Activated naive CD8-positive, alpha-beta T cell treated with anti-CD3 and anti-CD28 coated beads, Interleukin-2, amount 50 U/mL, for 16 hours (primary cell): ENCODE measurements at regions not wholly inside any gene's neighbourhood (a gene's known extent, or its start where the extent isn't known, plus 50 kb on each side); places are given as distances from the start of the nearest gene placed in this dataset.

ENCODE experiments used
- DNase-seq: peaks from one replicate; pipeline ENCODE4 v3.0.0-alpha.2; 2020; ENCODE audit warnings: low read depth, low spot score

DNA sequence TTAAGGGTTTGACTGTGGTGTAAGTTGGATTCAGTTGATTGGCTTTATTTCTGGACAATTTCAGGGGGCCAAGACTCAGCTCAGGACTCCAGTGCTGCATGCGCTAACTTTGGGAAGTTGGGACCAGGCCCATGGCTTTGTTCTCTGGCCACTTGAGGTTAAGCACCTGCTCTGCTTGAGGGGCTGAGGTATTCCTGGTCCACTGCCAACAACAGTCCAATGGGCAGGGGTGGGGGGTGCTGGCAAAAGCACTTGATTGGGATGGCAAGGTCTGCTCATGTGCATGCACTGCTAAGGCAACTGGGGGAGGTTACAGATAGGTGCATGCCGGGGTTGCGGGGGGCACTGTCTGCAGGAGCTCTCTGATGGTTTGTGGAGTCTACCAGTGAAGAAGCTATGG is 52.6 kb upstream of the ASB17 start:
- DNase-seq, result no peak

DNA sequence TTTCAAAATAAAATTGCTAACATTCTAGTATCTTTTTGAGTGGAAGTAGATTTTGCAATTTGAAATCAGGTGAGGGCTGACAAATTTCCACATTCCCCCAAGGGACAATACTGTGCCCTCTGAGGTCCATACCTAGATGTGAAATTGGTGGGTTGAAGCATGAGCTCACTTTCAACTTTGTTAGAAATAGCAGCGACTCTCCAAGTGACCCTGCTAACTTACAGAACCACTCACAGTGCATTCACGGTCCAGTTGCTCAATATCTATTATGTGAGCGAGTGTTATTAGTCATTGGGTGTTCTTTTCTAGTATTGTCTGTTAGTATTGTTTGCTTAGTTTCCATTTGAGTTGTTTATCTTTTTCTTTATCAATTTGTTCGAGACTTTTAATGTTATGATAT is 53.6 kb upstream of the ASB17 start:
- DNase-seq, result no peak

DNA sequence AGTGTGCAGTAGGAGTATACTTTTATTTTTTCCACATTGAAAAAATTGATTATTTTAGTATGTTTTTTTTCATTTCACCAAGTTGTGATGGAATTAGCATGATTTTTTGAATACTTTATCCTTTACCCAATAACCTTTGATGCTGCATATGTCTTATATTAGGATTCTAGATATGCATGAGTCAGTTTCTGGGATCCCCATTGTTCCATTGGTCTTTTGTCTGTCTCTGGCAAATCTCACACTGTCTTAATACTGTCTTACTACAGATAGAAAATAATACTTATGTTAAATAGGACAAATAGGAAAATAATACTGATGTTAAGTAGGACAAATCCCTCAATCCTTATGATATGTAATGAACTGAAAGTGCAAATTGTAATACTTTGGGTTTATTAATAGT is 54.3 kb upstream of the ASB17 start:
- DNase-seq, result no peak

DNA sequence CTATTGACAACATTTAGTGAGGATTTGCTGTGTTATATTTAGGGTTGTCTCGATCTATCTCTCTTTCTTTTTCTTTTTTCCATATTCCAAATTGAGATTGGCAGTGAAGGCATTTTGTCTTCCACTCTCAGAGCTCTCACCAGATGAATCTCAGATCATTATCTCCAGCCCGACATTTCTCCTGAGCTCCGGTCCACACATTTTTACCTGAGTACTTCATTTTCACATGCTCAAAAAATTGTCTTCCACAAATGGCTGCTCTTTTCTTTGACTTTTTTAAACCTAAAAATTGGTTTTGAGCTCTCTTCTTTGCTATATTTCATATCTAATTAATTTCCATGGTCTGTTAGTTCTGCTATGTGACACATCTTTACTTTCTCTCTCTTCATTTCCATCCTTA is 56.9 kb upstream of the ASB17 start:
- no peak for DNase-seq

DNA sequence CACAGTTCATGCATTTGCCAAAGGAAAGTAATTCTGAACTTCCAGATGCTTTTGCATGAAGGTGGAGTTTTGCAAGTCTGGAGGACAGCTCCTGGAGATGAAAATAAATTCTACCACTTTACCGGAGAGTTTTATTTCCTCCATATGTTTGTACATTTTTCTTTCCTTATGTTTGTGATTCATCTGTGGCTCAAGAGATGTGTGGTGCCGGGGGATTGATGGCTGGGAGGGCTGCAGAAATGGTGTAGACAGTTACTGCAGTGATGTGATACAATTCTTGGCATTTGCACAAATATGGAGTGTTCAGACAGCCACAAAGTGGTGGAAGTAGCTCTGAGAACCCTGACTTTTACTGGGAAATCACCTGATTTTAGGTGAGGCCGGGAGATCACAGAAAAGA is 58.5 kb upstream of the ASB17 start:
- DNase-seq, result no peak

DNA sequence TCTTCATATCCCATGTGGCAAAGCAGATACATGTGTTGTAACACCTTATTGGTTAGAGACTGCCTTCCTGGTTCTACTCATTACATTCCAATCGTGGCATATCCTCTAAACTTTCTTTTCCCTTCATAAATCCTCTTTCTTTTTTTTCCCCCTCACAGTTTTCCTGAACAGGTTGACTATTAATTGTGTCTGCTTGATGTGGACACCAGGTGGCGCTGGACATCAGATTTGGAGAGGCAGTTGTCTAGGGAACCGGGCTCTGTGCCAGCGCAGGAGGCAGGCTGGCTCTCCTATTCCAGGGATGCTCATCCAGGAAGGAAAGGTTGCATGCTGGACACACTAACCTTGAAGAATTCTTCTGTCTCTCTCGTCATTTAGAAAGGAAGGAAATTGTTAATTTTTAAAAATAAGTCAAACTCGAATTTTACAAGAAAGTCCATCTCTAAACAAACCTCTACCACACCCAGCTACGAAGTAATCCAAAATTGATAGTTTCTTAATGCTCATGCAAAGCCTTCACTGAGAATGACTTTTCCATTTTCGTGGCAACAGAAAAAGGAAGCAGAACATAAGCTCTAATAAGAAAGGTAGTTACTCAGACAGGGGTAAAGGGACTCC is 59.4 kb upstream of the ASB17 start:
- DNase-seq, result peak; percentile 38

DNA sequence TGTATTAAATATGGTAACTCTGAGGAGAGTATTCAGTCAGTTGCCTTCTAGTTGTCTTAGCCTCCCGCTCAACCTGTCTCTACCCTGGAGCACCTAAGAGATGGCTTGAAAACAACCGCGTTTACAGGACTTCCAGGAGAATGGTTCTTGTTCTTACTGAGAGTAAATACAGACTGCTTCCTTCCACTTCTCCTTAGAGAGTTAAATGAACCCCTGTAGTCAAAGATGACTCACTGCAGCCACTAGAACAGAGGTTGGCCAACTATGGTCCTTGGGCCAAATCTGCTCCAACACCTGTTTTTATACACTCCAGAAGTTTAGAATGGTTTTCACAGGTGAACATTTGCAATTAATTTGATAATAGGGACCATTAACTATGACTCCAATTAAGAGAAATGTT is 60.1 kb upstream of the ASB17 start:
- no peak for DNase-seq

DNA sequence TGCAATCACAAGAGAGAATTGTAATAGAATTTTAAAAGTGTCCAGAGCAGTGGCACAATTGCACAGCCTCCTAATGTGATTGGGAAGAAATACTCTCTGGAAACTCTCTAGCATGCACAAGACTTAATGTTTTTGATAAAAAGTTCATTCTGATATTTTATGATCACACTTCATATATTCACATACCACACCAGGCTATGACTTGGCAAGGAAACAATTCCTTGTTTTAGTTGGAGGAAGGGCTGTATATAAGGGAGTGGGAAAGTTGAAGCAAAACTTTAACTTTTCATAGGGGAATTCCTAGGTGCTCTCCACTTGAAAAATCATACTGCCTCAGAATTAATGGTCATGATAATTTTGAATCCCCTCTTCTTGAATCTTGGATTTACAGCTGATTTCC is 61.5 kb upstream of the ASB17 start:
- DNase-seq, result no peak

DNA sequence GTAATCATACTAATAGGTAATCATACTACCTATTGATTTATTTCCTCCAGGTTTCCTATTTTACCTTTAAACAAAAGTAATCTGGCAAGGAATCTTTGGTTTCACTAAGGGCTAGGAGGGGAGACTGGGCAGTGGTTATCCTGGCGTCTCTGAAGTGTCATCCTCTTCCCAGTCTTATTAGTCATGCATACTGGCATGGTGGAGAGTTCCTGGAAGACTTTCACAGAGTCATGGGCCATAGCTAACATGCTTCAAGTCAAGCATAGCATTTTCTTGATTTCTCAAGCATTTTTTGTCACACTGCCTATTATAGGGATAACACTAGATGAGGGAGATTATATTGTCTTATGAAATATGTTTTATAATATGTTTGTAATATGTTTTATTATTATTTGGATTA is 64.0 kb upstream of the ASB17 start:
- no peak for DNase-seq

DNA sequence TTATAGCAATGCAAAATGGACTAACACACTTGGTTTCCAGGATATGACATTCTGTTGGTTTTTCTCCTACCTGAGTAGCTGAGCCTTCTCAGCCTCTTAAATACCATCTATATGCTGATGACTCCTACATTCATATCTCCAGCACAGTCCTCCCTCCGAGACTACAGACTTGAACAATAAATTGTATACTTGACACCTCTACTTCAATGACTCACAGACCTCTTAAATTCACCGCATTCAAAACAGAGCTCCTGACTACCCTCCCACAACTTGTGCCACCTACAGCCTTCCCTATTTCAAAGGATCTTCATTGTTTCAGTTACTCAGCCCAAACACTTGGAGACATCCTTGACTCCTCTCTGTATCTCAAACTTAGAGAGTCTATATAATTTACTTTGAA is 66.8 kb upstream of the ASB17 start:
- no peak for DNase-seq

DNA sequence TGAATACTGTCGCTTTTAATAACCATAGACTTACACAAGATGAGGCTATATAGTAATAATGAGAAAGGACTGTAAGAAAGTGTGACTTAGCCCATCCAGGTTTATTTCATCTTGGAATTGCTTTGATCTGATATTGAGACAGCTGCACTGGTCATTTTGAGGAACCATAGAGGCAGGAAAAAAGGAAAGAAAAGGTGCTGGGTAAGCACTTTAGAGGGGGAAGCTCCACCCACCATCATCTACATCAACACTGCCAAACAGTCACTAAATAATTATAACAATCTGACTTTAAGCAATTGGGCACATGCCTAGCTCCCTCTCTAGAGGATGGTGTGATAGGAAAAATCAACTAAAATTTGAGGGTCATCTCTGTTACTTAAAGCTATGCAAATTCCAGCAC is 70.6 kb upstream of the ST6GALNAC3 start:
- no peak for DNase-seq

DNA sequence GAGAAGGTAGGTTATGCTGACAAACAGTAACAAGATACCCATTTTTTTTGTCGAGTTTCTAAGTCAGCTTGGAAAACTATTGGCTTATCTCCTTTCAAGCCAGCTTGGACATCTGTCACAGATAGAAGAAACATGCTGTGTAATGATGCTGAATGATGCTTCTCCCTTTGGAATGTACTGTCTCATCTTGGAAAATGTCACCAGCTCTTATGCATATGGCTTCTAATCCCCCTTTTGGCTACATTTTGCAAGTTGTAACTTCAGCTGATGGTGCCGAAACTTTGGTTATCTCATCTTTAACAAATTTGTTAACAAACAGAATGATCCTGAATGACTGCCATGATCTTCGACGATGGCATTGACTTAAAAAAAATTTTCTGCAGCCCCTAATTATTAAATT is 68.8 kb upstream of the ST6GALNAC3 start:
- no peak for DNase-seq

DNA sequence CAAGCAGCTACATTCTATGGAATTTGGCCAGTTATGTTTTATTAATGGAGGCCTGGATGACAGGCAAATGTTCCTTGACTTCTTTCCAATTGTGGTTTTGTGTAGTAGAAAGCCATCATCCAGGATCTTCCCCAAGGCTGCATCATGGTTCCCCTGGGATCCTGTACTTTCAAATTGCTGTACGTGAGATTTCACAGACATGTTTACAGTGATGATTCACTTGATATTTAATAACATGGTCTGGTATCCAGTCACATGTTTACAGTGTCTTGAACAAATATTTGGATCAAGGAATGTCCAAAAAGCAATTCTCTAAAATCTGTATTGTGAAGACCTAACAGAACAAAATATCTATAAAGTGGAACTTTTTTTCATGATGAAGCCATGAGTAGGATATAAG is 68.3 kb upstream of the ST6GALNAC3 start:
- DNase-seq, result no peak

DNA sequence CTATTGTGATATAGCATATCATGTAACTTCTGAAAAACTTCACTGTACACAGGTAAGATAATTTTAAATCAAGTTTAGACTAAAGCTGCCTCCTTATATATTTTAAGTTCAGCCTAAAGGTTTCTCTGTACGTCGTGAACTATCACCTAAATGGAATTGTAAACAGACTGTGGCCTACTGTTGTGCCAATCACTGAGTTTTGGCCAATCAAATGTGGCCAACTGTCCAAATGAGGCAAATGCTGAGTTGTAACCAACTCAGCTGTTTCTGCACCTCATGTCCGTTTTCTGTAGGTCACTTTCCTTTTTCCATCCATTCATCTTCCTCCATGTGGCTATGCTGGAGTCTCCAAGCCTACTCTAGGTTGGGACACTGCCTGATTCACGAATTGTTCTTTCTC is 63.7 kb upstream of the ST6GALNAC3 start:
- DNase-seq, result no peak

DNA sequence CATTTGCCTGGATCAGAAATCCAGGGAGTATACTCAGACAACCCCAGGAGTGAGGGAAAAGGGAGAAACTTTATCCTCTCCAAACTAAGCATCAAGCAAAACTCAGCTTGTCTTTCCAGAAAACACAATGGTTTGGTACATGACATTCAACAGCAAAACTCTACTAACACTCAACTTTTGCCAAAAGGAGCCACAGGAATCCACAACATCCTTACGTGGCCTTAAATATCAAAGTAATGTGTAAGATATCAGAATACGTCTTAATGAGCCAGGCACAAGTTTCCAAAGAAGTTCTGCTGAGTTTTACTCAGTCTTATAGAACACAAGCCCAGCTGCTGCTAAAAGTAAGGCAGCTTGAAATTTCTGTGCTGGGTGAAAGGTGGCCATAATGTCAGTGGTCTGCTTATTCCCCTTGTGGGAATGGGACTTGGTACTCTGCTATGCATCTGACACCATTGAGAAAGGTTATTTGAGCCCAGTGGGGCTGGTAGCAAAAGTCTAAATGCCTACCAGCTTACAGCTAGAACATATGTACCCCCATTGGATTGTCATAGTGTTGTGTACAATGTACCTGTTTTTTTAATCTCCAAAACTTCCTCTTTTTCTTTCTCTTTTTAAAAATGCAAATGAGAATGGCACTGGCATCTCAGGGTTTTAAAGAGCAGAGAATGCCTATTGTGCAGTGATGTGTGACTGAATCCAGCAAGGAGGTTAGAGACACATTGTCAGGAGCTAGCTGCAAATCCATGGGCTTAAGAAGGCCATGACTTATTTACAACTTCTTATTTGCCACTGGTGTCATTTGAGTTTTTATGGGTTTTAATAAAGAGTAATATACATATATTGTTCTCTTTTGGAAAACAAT is 62.0 kb upstream of the ST6GALNAC3 start:
- DNase-seq, result no peak

DNA sequence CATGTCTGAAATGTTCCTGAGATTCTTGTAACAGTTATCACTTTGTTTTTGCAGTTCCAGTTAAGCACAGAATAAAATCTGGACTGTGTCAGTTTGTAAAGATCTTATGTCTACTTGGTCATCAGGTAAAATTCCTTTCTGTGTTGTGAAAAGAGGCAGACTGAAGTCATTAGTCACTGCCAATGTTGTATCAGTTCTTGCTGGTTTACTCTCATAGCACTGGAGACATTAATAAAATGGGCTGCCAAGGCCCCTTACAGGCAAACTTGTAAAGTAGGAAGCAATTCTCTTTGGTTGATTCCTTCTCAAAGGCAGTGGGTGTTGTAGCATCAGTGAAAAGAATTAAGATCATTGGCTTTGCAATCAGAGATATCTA is 61.4 kb upstream of the ST6GALNAC3 start:
- DNase-seq, result no peak

DNA sequence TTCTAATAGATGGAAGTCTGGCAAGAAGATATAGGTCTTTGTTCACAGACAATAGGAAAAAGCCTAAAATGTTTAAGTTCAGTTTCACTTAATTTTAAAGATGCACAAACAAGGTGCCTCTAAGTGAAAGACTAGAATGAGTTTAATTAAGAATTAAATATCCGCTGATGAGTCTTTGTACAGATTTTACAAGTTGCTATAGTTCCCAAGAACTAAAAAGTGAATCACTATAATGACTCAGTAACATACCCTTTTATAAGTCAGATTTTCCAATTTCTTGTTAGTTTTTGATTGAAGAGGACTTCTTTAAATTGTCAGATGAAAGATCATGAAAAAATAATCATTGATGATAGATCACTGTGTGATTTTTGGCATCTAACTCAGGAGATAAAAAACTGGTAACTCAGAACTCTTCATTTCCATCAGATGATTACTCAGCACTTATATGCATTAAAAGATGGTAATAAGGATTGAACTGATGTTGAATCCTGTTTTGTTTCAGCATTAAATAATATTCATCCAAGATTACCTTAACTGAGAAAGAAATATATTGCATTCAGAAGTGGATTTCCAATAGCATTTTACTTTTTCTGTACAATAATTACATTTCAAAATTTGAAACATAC is 59.0 kb upstream of the ST6GALNAC3 start:
- DNase-seq, result no peak

DNA sequence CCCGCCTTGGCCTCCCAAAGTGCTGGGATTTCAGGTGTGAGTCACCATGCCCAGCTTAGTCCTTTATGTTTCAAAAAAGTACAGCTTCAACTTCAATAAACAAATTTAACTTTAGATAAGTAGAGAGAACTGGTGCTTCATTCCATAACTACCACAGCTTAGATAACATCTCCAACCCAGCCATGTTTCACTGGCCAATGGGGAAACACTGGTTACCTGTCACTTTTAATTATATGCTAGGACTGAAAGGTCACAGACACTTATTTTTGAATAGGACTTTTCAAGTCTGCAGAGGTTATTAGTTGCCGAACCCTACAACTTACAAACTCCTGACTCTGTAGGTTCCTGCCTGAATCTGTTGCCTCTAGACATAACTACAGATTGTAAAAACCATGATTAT is 56.5 kb upstream of the ST6GALNAC3 start:
- no peak for DNase-seq

DNA sequence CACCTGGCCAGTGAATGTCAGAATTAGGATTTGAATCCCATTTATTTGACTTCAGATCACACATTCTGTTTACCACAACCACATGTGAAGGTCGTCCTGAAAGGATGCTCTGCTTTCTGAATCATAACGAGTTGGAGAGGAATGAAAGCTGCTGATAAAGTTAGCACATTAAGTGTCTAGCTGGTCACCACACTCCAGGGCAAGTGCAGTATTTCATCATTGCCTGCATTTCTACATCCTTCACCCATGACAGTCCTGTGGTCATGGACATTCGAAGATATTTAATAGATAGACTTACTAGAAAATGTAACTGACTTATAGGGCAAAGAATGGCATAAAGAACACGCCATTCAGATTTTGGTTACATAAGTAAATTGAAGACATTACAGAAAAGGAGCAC is 52.7 kb upstream of the ST6GALNAC3 start:
- no peak for DNase-seq

DNA sequence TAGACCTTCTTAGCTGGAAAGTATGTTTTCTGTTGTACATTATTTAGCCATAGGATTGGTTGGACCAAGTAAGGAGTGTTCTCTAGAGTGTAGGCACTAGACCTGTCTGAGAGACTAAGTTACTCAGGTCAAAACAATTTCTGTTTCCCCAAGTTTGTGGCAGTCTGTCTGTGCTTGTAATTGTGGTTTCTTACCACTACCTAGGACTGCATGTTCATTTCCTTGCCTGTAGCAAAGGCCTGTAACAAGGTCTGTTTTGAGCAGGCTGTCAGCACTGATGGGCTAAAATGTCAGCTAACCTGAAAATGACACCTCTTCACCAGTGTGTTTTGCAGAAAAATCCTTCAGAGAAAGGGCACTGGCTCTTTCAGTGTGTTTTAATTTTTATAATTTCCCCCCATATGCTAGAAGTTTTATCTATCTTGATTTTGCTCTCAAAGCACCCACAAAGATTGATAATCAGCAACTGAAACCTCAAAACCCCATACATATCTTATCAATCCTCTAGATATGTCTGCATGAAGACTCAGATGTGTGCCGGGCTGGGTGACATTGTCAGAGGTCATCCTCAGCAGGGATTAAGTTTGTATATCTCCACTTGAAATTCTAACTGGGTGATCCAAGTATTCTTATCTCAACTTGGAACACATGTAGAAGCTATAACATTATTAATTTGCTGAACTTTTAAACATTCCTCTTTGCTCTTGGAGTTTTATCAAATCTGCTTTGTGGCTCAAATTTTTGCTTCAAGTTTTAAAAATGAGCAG is 50.7 kb upstream of the ST6GALNAC3 start:
- no peak for DNase-seq
